Osteocyte (in vitro differentiated cells): ENCODE measurements at regions not wholly inside any gene's neighbourhood (a gene's known extent, or its start where the extent isn't known, plus 50 kb on each side); places are given as distances from the start of the nearest gene placed in this dataset. TPM values are rescaled to one million over a fixed set of nuclear protein-coding genes. Genes with fewer than 3 reads are reported as not detected.

Source experiments
- DNase-seq: peaks from one replicate; pipeline ENCODE4 v3.0.0; 2021; ENCODE audit warnings: mixed read lengths; ENCODE audit not compliant: unreplicated experiment; ENCODE audit errors: extremely low spot score
- H3K27ac Mint-ChIP-seq: one replicate; pipeline ENCODE4 v1.8.0; 2021; ENCODE audit warnings: mild to moderate bottlenecking, mixed read lengths; ENCODE audit not compliant: unreplicated experiment
- H3K27me3 Mint-ChIP-seq: one replicate; pipeline ENCODE4 v1.8.0; 2021; ENCODE audit warnings: mixed read lengths; ENCODE audit not compliant: unreplicated experiment
- H3K36me3 Mint-ChIP-seq: one replicate; pipeline ENCODE4 v1.8.0; 2021; ENCODE audit warnings: mixed read lengths; ENCODE audit not compliant: unreplicated experiment
- H3K4me1 Mint-ChIP-seq: one replicate; pipeline ENCODE4 v1.8.0; 2021; ENCODE audit warnings: mixed read lengths; ENCODE audit not compliant: unreplicated experiment
- H3K4me3 Mint-ChIP-seq: one replicate; pipeline ENCODE4 v1.8.0; 2021; ENCODE audit warnings: mild to moderate bottlenecking, moderate library complexity, mixed read lengths; ENCODE audit not compliant: unreplicated experiment
- H3K9me3 Mint-ChIP-seq: one replicate; pipeline ENCODE4 v1.8.0; 2021; ENCODE audit warnings: mixed read lengths; ENCODE audit not compliant: unreplicated experiment
- microRNA-seq: library from miRNA; unstranded; fragments of <30 nt; microRNA quantifications from one replicate; pipeline ENCODE4 v1.1.0, GENCODE V29; 2020; ENCODE audit not compliant: unreplicated experiment
- TF ChIP-seq, protein P1 (sequence below): fragments of 200-600 bp; sonication (generic); IDR thresholded peaks from 2 replicates; pipeline ENCODE4 v1.5.0; 2021; ENCODE audit warnings: antibody characterized with exemption, mild to moderate bottlenecking, moderate library complexity

DNA sequence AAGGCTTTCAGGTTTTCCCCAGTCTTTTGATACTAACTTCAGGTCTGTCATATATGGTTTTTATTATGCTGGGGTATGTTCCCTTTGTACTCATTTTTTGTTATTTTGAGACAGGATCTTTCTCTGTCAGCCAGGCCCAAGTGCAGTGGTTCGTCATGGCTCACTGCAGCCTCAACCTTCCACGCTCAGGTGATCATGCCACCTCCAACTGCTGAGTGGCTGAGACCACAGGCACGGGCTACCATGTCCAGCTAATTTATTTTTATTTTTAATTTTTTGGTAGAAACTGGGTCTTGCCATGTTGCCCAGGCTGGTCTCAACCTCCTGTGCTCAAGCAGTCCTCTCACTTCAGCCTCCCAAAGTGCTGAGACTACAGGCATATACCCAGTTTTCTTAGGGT, 50.6 kb upstream of the PDGFD start:
- H3K36me3 Mint-ChIP-seq = no peaks in the 10 kb centered on the region
- peaks cover 28% of the 10 kb centered on the region for H3K9me3 Mint-ChIP-seq
- no peaks in the 10 kb centered on the region for H3K27me3 Mint-ChIP-seq
- TF ChIP-seq, protein P1, sequence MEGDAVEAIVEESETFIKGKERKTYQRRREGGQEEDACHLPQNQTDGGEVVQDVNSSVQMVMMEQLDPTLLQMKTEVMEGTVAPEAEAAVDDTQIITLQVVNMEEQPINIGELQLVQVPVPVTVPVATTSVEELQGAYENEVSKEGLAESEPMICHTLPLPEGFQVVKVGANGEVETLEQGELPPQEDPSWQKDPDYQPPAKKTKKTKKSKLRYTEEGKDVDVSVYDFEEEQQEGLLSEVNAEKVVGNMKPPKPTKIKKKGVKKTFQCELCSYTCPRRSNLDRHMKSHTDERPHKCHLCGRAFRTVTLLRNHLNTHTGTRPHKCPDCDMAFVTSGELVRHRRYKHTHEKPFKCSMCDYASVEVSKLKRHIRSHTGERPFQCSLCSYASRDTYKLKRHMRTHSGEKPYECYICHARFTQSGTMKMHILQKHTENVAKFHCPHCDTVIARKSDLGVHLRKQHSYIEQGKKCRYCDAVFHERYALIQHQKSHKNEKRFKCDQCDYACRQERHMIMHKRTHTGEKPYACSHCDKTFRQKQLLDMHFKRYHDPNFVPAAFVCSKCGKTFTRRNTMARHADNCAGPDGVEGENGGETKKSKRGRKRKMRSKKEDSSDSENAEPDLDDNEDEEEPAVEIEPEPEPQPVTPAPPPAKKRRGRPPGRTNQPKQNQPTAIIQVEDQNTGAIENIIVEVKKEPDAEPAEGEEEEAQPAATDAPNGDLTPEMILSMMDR = no peak
- DNase-seq = no peak
- H3K4me1 Mint-ChIP-seq = no peaks in the 10 kb centered on the region
- H3K4me3 Mint-ChIP-seq = no peak overlapping the region
- H3K27ac Mint-ChIP-seq = no peak overlapping the region

Small RNA genes lying in the stretch of these regions (microRNA-seq; reads per million reads assigned to microRNA genes)
- gene MIR7641-1 = not detected
